B cell (primary cell): ENCODE measurements at regions not wholly inside any gene's neighbourhood (a gene's known extent, or its start where the extent isn't known, plus 50 kb on each side); places are given as distances from the start of the nearest gene placed in this dataset.

Experiments used
- CTCF ChIP-seq: fragments of 200-600 bp; IDR thresholded peaks from one replicate; pipeline ENCODE4 v1.8.0; 2022; ENCODE audit warnings: antibody characterized with exemption, mild to moderate bottlenecking
- EZH2 ChIP-seq: IDR thresholded peaks from 2 replicates; pipeline ENCODE4 v1.6.1; 2012; ENCODE audit warnings: borderline replicate concordance, low read depth, mild to moderate bottlenecking, moderate library complexity, low read length; ENCODE audit not compliant: insufficient read depth, poor library complexity, severe bottlenecking

GRCh38 chr2:8159211-8159965 lies 522.5 kb upstream of the ID2 start:
- TF ChIP-seq CTCF: no peak
- TF ChIP-seq EZH2: no peak
